Transverse colon (tissue), 4 donors: ENCODE measurements at regions not wholly inside any gene's neighbourhood (a gene's known extent, or its start where the extent isn't known, plus 50 kb on each side); places are given as distances from the start of the nearest gene placed in this dataset.

Experiments
- DNase-seq: peaks from one replicate; pipeline ENCODE4 v3.0.0-alpha.2; 2019
- H3K27ac ChIP-seq, 4 donors: fragments of 200-600 bp; sonication (generic); 2 replicates each; pipeline ENCODE4 v1.5.1; 2016 to 2018; ENCODE audit warnings: inconsistent platforms in 4 of 4
- H3K27me3 ChIP-seq: fragments of 200-600 bp; sonication (generic); 2 replicates; pipeline ENCODE4 v1.5.1; 2017; ENCODE audit warnings: inconsistent platforms
- H3K36me3 ChIP-seq, 4 donors: fragments of 200-600 bp; sonication (generic); 2 replicates each; pipeline ENCODE4 v1.5.1; 2017 to 2019; ENCODE audit warnings: inconsistent platforms in 4 of 4
- H3K4me1 ChIP-seq, 4 donors: fragments of 200-600 bp; sonication (generic); 2 replicates each; pipeline ENCODE4 v1.5.1; 2017 to 2020; ENCODE audit warnings: inconsistent platforms in 4 of 4
- H3K4me3 ChIP-seq, 4 donors: fragments of 200-600 bp; sonication (generic); 1 replicate in 1 of 4; 2 replicates in 3 of 4; pipeline versions ENCODE4 v1.5.1 to v1.6.1; 2017 to 2019; ENCODE audit warnings: inconsistent platforms in 4 of 4
- H3K9me3 ChIP-seq, 2 donors: fragments of 200-600 bp; sonication (generic); 2 replicates each; pipeline ENCODE4 v1.5.1; 2017 to 2019; ENCODE audit warnings: inconsistent platforms in 2 of 2
- EP300 ChIP-seq: sonication (generic); formaldehyde crosslinking; IDR thresholded peaks from one replicate; pipeline ENCODE4 v1.6.1; 2017; ENCODE audit warnings: antibody characterized with exemption, low read depth
- POLR2A ChIP-seq: fragments of 450-650 bp; IDR thresholded peaks from one replicate; pipeline ENCODE4 v1.6.1; 2016; ENCODE audit warnings: antibody characterized with exemption, mild to moderate bottlenecking, moderate library complexity
- POLR2AphosphoS5 ChIP-seq, 3 donors: sonication (generic); formaldehyde crosslinking; IDR thresholded peaks; one replicate each; pipeline ENCODE4 v1.6.1; 2016; ENCODE audit warnings: antibody characterized with exemption in 3 of 3
- WGBS, 2 donors: methylation state at CpG; one replicate each; pipeline ENCODE4 v1.1.5; 2018; ENCODE audit warnings: low coverage in 1 of 2; 5-methylcytosine and 5-hydroxymethylcytosine counted together
- in situ Hi-C, 4 donors: fragments of 200-750 bp; cut with MboI; loops; one replicate each; pipeline versions ENCODE4 v1.15.0 to v1.15.1; 2017; ENCODE audit warnings: low sequenced_read_pairs in 3 of 4, low pct_ligation_motif_present in 1 of 4, low pct_unique_long_range_greater_than_20kb in 1 of 4
- intact Hi-C: fragments of 100-400 bp; cut with DNase I; formaldehyde crosslinking; loops from one replicate; pipeline ENCODE4 v1.15.1; 2023; ENCODE audit warnings: low total_unique reads
- TF ChIP-seq, protein P1 (sequence below), 5 experiments: fragments of 200-600 bp in 3 of 5; fragments of 450-650 bp in 2 of 5; sonication (generic) in 3 of 5; IDR thresholded peaks; 1 replicate in 2 of 5; 2 replicates in 3 of 5; pipeline ENCODE4 v1.5.1; 2016 to 2017; ENCODE audit warnings: antibody characterized with exemption in 5 of 5, inconsistent platforms in 3 of 5, mild to moderate bottlenecking in 2 of 5, moderate library complexity in 1 of 5

GRCh38 chr4:130080872-130081451, 985.0 kb downstream of the C4orf33 start:
- no peak for TF ChIP-seq POLR2A
- TF ChIP-seq EP300, result no peak
- TF ChIP-seq POLR2AphosphoS5 (IDR thresholded peaks at IDR 0.05), result no peak
- TF ChIP-seq, protein P1, sequence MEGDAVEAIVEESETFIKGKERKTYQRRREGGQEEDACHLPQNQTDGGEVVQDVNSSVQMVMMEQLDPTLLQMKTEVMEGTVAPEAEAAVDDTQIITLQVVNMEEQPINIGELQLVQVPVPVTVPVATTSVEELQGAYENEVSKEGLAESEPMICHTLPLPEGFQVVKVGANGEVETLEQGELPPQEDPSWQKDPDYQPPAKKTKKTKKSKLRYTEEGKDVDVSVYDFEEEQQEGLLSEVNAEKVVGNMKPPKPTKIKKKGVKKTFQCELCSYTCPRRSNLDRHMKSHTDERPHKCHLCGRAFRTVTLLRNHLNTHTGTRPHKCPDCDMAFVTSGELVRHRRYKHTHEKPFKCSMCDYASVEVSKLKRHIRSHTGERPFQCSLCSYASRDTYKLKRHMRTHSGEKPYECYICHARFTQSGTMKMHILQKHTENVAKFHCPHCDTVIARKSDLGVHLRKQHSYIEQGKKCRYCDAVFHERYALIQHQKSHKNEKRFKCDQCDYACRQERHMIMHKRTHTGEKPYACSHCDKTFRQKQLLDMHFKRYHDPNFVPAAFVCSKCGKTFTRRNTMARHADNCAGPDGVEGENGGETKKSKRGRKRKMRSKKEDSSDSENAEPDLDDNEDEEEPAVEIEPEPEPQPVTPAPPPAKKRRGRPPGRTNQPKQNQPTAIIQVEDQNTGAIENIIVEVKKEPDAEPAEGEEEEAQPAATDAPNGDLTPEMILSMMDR (IDR thresholded peaks at IDR 0.05), result no peak
- no peaks in the 10 kb centered on the region for H3K36me3 ChIP-seq
- no peaks in the 10 kb centered on the region for H3K9me3 ChIP-seq
- no peak overlapping the region for H3K27ac ChIP-seq
- H3K27me3 ChIP-seq, result no peaks in the 10 kb centered on the region
- WGBS, 2 donors, result 53 to 57% methylated on average over 3 to 4 of the region's 4 CpGs
- in situ Hi-C loops, result no loop called here
- intact Hi-C loops, result no loop called here
- no peak for DNase-seq
- no peak overlapping the region for H3K4me3 ChIP-seq
- H3K4me1 ChIP-seq, result no peaks in the 10 kb centered on the region

GRCh38 chr4:130090427-130090826, 994.5 kb downstream of the C4orf33 start:
- TF ChIP-seq POLR2AphosphoS5 (IDR thresholded peaks at IDR 0.05) (no peak), POLR2A (no peak)
- Histone ChIP-seq H3K36me3 (no peaks in the 10 kb centered on the region), H3K4me3 (no peak overlapping the region), H3K27ac (no peak overlapping the region), H3K27me3 (no peaks in the 10 kb centered on the region), H3K4me1 (no peaks in the 10 kb centered on the region), H3K9me3 (no peaks in the 10 kb centered on the region)
- in situ Hi-C loops (no loop called here), intact Hi-C loops (no loop called here)
- WGBS, 2 donors, result 90 to 94% methylated on average over 2 to 22 of the region's 22 CpGs
- DNase-seq, result no peak

- Histone ChIP-seq H3K27ac (no peak overlapping the region), H3K27me3 (no peaks in the 10 kb centered on the region), H3K4me3 (no peak overlapping the region), H3K4me1 (no peaks in the 10 kb centered on the region), H3K36me3 (no peaks in the 10 kb centered on the region), H3K9me3 (no peaks in the 10 kb centered on the region)
- in situ Hi-C loops, result no loop called here
- TF ChIP-seq, protein P1 (IDR thresholded peaks at IDR 0.05), result no peak
- no peak for TF ChIP-seq EP300
- no peak for TF ChIP-seq POLR2A
- no peak for TF ChIP-seq POLR2AphosphoS5 (IDR thresholded peaks at IDR 0.05)
- intact Hi-C loops, result no loop called here
- DNase-seq, result no peak
- WGBS, 2 donors, result 56 to 69% methylated on average over 8 of the region's 8 CpGs
Observed at GRCh38 chr4:130092187-130093015, 996.4 kb downstream of the C4orf33 start.

GRCh38 chr4:130099105-130099504, 1003.2 kb downstream of the C4orf33 start:
- intact Hi-C loops (no loop called here), in situ Hi-C loops (no loop called here)
- Histone ChIP-seq H3K4me3 (no peak overlapping the region), H3K9me3 (no peaks in the 10 kb centered on the region), H3K27me3 (no peaks in the 10 kb centered on the region), H3K4me1 (no peaks in the 10 kb centered on the region), H3K27ac (no peak overlapping the region), H3K36me3 (no peaks in the 10 kb centered on the region)
- 57 to 58% methylated on average over 1 of the region's 1 CpG for WGBS, 2 donors
- no peak for DNase-seq
- no peak for TF ChIP-seq POLR2A
- TF ChIP-seq, protein P1 (IDR thresholded peaks at IDR 0.05), result no peak
- TF ChIP-seq POLR2AphosphoS5 (IDR thresholded peaks at IDR 0.05), result no peak
- no peak for TF ChIP-seq EP300
